Type B pancreatic cell (in vitro differentiated cells): ENCODE measurements at regions not wholly inside any gene's neighbourhood (a gene's known extent, or its start where the extent isn't known, plus 50 kb on each side); places are given as distances from the start of the nearest gene placed in this dataset.

Experiments used
- DNase-seq: peaks from one replicate; pipeline ENCODE4 v3.0.0; 2021; ENCODE audit warnings: mixed read lengths; ENCODE audit not compliant: unreplicated experiment; ENCODE audit errors: extremely low spot score
- H3K27ac Mint-ChIP-seq: 2 replicates; pipeline ENCODE4 v1.8.0; 2021; ENCODE audit warnings: mild to moderate bottlenecking, mixed read lengths
- H3K27me3 Mint-ChIP-seq: 2 replicates; pipeline ENCODE4 v1.8.0; 2021; ENCODE audit warnings: mixed read lengths
- H3K36me3 Mint-ChIP-seq: 2 replicates; pipeline ENCODE4 v1.8.0; 2021; ENCODE audit warnings: mixed read lengths
- H3K4me1 Mint-ChIP-seq: one replicate; pipeline ENCODE4 v1.8.0; 2021; ENCODE audit warnings: mixed read lengths; ENCODE audit not compliant: unreplicated experiment
- H3K4me3 Mint-ChIP-seq: 2 replicates; pipeline ENCODE4 v1.8.0; 2021; ENCODE audit warnings: mild to moderate bottlenecking, mixed read lengths
- H3K9me3 Mint-ChIP-seq: 2 replicates; pipeline ENCODE4 v1.8.0; 2021; ENCODE audit warnings: mixed read lengths
- TF ChIP-seq, protein P1 (sequence below): fragments of 200-600 bp; sonication (generic); conservative IDR thresholded peaks from 2 replicates; pipeline ENCODE4 v1.5.0; 2021; ENCODE audit warnings: antibody characterized with exemption, mild to moderate bottlenecking

DNA sequence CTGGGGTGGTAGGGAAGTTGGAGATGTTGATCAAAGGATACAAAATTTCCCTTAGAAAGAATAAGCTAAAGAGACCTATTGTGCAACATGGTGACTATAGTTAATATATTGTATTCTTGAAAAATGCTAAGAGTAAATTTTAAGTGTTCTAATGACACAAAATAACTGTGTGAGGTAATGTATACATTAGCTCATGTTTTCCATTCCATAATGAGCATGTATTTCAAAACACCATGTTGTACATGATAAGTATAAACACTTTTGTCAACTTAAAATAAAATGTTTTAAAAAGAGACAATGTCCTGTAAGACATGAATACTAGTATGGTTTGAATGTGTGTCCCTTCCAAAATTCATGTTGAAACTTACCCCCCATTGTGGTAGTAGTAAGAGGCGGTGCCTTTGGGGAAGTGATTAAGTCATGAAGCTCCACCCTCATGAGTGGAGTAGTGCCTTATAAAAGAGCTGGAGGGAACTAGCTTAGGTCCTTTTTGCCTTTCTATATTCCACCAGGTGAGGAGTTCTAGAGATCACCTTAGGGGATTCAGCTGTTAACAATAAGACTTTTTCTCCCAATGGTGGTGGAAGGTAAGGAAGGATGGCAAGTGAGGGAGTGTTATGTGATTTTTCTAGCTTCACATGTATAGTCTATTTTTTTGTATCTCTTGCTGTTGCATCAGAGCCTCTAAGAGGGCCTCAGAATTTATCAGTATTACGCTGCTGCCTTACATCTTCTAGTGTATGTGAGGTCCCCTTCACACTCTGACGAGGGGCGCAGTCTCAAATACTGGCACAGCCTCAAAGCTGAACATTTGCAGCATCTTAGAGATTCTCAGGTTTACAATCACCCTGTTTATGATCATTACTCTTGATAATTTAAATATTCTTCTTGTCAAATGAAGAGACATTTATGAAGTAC is 94.9 kb upstream of the NREP start:
- H3K4me1 Mint-ChIP-seq = peaks cover 19% of the 10 kb centered on the region
- no peak overlapping the region for H3K4me3 Mint-ChIP-seq
- no peaks in the 10 kb centered on the region for H3K9me3 Mint-ChIP-seq
- H3K27me3 Mint-ChIP-seq = peaks cover 3% of the 10 kb centered on the region
- DNase-seq = no peak
- H3K27ac Mint-ChIP-seq = no peak overlapping the region
- TF ChIP-seq, protein P1, sequence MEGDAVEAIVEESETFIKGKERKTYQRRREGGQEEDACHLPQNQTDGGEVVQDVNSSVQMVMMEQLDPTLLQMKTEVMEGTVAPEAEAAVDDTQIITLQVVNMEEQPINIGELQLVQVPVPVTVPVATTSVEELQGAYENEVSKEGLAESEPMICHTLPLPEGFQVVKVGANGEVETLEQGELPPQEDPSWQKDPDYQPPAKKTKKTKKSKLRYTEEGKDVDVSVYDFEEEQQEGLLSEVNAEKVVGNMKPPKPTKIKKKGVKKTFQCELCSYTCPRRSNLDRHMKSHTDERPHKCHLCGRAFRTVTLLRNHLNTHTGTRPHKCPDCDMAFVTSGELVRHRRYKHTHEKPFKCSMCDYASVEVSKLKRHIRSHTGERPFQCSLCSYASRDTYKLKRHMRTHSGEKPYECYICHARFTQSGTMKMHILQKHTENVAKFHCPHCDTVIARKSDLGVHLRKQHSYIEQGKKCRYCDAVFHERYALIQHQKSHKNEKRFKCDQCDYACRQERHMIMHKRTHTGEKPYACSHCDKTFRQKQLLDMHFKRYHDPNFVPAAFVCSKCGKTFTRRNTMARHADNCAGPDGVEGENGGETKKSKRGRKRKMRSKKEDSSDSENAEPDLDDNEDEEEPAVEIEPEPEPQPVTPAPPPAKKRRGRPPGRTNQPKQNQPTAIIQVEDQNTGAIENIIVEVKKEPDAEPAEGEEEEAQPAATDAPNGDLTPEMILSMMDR = no peak
- no peaks in the 10 kb centered on the region for H3K36me3 Mint-ChIP-seq

DNA sequence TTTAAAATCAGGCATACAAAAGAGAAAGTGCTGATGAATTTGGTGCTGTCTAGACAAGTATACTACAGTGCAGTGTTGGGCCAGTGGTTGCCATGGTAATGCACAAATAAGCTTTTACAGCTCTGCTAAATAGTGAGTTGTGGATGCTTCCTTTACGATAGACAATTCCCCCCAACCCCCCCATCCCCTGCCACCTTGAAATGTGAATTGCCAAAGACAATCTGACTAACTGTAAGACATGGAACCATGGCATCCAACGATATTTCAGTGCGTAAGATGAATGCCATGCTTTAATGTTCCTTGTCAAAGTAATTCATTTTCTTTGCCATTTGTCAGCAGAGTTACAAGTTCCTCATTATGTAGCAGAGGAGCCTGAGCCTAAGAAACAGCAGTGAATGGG is 91.5 kb upstream of the NREP start:
- no peaks in the 10 kb centered on the region for H3K36me3 Mint-ChIP-seq

DNA sequence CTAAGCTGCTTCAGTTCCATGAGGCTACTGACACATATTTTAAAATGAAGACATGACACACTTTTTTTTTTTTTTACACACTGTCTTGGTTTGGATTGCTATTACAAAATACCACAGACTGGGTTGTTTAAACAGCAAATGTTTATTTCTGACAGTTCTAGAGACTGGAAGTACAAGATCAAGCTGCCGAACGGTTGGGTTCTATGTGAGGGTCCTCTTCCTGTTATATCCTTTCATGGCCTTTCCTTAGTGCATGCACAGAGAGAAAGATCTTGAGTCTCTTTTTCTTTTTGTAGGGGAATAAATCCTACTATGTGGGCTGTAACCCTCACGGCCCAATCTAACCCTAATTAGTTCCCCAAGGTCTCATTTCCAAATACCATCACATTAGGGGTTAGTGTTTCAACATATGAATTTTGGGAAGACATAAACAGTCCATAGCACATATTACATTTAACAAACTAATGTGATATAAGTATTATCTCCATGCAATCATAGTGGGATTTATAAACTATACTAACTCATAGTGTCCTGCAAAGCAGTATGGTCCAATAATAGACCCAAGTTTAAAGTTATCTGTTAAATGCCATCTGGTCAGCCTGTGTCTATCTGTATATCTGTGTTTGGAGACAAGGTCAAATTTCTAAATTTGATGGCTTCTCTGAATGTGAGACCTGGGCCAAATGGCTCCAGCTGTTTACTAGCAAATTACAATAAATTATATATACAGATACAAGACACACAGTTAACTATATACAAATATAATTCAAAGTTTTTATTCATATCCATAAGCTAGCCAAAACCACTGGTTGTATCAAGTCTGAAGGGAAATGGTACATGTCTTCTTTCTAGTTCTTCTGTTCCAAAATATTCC is 90.3 kb upstream of the NREP start:
- no peak for DNase-seq
- Mint-ChIP-seq H3K27ac (no peak overlapping the region), H3K4me3 (no peak overlapping the region), H3K36me3 (no peaks in the 10 kb centered on the region), H3K27me3 (peaks cover 3% of the 10 kb centered on the region), H3K9me3 (no peaks in the 10 kb centered on the region), H3K4me1 (peaks cover 7% of the 10 kb centered on the region)
- TF ChIP-seq, protein P1 = no peak

More for the DNA sequence above, 91.5 kb upstream of the NREP start:
- Mint-ChIP-seq H3K4me1 (peaks cover 7% of the 10 kb centered on the region), H3K4me3 (no peak overlapping the region), H3K27ac (no peak overlapping the region), H3K9me3 (no peaks in the 10 kb centered on the region), H3K27me3 (peaks cover 3% of the 10 kb centered on the region)
- TF ChIP-seq, protein P1 = no peak
- no peak for DNase-seq

DNA sequence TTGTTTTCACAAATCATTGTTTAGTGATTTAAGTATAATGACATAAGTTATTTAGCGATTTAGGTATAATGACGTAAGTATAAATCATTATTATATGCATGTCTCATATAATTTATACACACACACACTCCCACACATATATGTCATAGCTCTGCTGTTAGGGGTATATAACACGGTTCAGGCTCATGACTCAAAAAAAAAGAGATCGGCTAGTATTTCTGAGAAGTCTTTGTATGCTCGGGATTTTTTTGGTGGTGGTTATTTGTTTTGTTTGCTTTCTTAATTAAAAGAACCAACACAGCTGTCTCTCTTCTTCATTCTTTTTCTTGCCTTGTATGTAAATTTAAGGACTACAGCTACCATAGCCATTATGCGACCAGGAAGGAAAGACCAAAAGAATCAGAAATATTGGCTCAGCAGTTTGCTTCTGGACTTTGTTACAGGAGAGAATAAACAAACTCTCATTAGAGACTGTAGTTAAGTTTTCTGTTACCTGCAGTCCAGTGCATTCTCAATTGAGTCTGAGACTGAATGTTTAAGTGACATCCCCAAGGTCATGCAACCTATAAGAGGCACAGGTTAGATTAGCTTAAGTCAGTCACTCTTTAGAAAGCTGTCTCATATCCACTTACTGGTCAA is 83.2 kb upstream of the NREP start:
- H3K36me3 Mint-ChIP-seq = no peaks in the 10 kb centered on the region
- TF ChIP-seq, protein P1 = no peak
- H3K4me3 Mint-ChIP-seq = no peak overlapping the region
- no peak for DNase-seq
- H3K9me3 Mint-ChIP-seq = no peaks in the 10 kb centered on the region
- H3K27me3 Mint-ChIP-seq = peaks cover 7% of the 10 kb centered on the region
- no peaks in the 10 kb centered on the region for H3K4me1 Mint-ChIP-seq
- no peak overlapping the region for H3K27ac Mint-ChIP-seq

DNA sequence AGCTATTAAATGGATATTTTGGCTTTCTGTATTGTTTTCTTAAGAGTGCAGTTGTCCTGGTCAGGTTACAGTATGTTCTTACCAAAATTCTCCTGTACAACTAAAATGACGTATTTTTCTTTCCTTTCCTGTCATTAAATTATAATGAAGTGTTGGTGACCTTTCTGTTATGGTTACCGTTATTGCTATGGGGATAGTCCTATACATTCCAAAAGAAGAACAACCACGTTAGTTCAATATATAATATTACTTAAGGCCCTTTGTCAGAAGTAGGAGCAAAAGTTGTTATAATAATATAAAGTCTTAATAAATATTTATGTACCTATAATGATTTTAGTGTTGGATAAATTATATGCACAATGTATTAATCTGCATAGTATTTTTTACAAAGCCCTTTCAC is 82.4 kb upstream of the NREP start:
- H3K9me3 Mint-ChIP-seq = no peaks in the 10 kb centered on the region
- H3K4me3 Mint-ChIP-seq = no peak overlapping the region
- H3K27ac Mint-ChIP-seq = no peak overlapping the region

More for the DNA sequence above, 82.4 kb upstream of the NREP start:
- H3K4me1 Mint-ChIP-seq = no peaks in the 10 kb centered on the region
- DNase-seq = no peak
- no peaks in the 10 kb centered on the region for H3K36me3 Mint-ChIP-seq
- H3K27me3 Mint-ChIP-seq = peaks cover 7% of the 10 kb centered on the region
- TF ChIP-seq, protein P1 = no peak
